GM20431 (cell line): ENCODE measurements at regions not wholly inside any gene's neighbourhood (a gene's known extent, or its start where the extent isn't known, plus 50 kb on each side); places are given as distances from the start of the nearest gene placed in this dataset.

ENCODE experiments used
- in situ Hi-C: fragments of 300-500 bp; cut with MseI, MboI; formaldehyde crosslinking; loops from one replicate; pipeline ENCODE4 v1.15.0; 2020; ENCODE audit warnings: low sequenced_read_pairs; ENCODE audit not compliant: unreplicated experiment

DNA sequence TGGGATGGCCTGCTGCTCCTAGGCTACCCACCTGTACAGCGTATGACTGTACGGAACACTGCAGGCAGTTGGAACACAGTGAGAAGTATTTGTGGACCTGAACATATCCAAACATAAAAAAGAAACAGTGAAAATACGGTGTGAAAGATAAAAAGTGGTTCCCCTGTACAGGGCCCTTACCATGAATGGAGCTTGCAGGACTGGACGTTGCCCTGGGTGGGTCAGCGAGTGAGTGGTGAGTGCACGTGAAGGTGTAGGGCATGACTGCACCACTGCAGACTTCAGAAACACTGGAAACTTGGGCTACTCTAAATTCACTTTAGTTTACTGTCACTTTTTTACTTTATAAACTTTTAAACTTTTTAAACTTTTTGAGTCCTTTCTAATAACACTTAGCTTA, 71.2 kb upstream of the SLC6A6 start:
- in situ Hi-C loops: no loop called here

DNA sequence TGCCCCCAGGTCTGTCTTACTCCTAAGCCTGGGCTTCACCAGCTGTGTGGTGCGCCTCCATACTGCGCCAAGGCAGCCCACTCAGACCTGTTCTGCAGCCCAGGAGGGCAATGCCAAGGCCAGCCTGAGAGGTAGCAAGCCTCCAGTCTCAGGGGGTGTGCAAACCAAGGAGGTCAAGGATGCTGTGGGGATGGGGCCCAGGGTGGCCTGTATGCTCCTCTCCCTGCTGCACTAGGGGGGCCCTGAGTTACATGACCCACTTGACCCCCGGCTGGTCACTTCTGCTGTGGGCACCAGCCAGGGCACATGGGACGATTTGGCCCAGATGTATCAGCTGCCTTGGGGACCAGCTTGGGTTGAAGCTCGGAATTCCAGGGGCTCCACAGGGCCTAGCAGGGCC, 70.0 kb upstream of the SLC6A6 start:
- in situ Hi-C loops: no loop called here

- in situ Hi-C loops: no loop called here
Observed at GRCh38 chr3:14333215-14333614, 69.2 kb upstream of the SLC6A6 start.

DNA sequence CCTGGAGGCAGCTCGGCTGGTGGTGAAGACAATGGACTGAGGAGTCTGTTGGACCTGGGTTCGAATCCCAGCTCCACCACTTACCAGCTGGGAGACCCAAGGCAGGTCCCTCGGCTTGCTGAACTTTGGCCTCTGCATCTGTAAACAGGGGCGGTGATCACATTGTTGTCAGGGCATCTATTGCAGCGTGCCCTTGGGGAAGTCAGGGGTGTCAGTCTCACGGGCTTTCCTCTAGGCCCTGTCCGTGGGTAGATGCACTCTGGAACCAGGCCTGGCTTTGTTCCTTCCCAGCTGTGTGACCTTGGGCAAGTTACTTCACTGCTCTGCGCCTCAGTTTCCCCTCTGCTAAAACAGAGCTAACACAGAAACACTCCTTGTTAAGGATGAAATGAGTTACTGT, 68.8 kb upstream of the SLC6A6 start:
- in situ Hi-C loops: no loop called here

DNA sequence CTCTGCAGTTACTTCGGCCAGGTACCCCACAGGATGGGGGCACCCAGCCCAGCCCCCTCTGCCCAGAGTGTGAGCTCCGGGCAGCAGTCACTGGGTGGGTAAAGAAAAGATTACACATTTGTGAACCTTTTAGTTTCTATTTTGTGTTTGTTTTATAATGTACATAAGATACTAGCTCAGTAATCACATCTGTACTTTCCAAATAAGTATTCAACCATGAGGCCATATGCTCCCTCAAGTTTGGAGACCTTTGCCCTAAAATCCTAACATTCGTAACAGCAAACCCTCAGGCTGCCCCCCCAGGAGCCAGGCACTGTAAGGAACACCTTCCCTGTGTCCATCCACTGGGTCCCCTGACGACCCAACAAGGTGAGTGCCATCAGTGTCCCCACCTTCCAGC, 68.3 kb upstream of the SLC6A6 start:
- in situ Hi-C loops: no loop called here

GRCh38 chr3:14334936-14335335, 67.5 kb upstream of the SLC6A6 start:
- in situ Hi-C loops: no loop called here

DNA sequence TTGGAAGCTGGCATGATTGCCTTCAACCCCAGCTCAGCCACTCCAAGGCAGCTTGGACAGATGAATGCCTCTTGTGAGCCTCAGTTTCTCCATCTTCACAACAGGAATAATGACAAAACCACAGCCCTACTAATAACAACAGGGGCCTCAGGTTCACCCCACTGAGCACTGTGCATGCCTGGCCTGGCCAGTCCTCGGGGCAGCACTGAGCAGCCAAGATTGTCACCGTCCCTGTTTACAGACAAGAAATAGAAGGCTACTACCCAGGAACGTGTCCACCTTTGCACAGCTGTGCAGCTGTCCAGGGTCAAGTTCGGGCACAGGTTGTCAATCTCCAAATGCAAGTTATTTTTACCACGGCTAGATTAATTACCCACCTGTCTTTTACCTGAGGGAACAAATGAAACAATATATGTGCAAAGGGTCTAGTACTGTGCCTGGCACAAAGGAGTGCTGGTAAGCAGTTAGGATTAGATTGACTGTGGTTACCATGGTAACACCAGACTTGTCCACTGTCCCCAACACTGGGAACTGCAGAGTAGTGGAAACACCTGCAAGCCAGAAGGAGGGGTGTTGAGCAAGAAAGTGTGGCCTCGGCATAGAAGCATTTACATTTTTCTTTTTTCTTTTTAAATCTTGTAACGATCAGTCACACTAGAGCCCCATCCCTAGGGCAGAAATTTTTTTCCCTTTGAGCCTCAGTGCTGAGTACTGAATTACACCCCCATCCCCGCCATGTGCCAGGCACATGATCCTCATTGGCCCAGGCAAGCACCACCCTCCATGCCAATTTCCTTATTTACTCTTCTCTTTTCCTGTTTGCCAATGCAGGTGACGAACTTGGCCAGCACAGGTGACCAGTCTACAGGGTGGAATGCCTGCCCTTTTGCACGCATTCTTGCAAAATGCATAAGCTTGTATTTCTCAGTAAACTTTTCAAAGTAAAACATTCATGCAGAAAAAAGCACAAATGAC, 66.3 kb upstream of the SLC6A6 start:
- in situ Hi-C loops: no loop called here

DNA sequence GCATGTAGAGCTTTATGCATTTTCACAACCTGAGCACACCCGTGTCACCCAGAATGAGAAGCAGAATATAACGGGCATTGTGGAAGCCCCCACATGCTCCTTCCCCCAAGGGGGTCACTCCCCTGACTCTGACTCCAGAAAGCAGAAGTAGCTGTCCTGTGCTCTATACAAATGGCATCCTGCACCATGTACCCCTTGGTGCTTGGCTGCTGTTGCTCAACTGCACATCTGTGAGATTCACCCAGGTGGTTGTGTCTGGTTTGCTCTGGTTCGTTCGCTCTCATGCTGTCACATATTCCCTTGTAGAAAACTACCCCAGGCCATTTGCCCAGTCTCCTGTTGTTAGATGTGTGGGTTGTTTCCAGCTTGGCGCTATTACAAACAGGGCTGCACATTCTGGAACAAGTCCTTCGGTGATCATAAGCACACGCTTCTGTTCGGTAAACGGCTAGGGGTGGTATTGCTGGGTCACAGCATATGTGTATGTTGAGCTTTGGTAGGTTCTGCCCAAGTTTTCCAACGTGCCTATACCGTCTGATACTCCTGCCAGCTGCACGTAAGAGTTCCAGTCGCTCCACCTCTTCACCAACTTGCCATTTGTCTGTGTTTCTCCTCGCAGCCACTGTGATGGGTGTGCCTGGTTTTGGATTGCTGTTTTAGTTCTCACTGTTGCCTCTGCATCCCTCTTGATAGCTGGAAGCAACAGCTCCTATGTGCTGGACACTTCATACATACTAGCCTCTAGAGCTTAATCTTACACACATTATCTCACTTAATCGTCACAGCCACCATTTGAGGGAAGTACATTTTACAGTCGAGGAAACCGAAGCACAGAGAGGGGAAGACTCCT, 65.4 kb upstream of the SLC6A6 start:
- in situ Hi-C loops: no loop called here

DNA sequence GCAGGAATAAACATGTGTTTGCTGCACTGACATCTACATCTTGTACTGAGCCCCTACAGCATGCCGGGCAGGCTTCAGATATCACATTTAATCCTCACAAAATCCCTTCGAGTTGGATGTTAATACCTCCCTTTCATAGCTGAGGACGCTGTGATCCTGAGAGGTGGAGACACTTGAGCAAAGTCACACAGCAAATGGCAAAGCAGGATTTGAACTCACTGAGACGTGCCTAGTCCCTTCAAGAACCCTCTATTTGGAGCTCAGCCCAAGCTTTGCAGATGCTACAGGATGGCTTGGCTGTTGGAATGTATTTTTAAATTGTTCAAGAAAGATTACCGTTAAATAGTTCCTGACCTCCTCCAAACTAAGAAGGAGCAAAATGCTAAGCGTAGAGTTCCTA, 64.6 kb upstream of the SLC6A6 start:
- in situ Hi-C loops: no loop called here

DNA sequence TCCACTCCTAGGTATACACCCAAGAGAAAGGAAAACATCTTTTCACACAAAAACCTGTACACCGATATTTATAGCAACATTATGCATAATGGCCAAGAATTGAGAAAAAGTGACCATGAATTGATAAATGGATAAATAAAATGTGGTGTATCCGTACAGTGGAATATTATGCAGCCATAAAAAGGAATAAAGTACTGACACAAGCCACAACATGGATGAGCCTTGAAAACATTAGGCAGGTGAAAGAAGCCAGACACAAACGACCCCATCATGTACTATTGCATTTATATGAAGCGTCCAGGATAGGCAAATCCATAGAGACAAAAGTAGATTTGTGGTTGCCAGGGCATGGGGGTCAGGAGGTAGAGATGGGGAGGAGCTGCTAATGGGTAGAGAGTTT, 64.2 kb upstream of the SLC6A6 start:
- in situ Hi-C loops: no loop called here

DNA sequence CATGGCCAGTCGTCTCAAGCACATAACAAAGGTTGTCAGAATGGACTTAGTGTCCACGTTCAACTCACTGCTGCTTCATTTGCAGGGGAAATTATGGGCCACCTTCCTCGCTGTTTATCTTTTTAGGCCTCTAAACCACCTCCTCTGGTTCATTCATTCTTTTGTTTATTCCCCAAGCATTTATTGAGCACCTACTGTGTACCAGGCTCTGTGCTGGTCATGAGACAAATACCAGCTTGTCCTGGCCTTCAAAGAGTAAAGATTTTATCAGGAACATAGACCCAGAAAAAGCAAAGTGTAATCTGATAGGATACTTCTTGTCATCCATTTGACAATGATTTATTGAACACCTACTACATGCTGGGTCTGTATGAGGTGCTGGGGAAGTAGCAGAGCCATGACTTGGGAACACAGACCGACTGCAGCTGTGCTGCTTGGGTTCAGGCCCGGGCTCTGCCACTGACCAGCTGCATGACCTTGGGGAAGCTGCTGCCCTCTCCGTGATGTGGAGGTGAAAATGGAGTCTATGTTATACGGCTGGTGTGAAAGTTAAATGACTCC, 63.4 kb upstream of the SLC6A6 start:
- in situ Hi-C loops: no loop called here

GRCh38 chr3:14340960-14341708, 61.3 kb upstream of the SLC6A6 start:
- in situ Hi-C loops: no loop called here

GRCh38 chr3:14343338-14344112, 58.9 kb upstream of the SLC6A6 start:
- in situ Hi-C loops: no loop called here

GRCh38 chr3:14344351-14344750, 58.1 kb upstream of the SLC6A6 start:
- in situ Hi-C loops: no loop called here

- in situ Hi-C loops: no loop called here
Observed at GRCh38 chr3:14345496-14346150, 56.8 kb upstream of the SLC6A6 start.

- in situ Hi-C loops: no loop called here
Observed at GRCh38 chr3:14346191-14346590, 56.2 kb upstream of the SLC6A6 start.

- in situ Hi-C loops: no loop called here
Observed at GRCh38 chr3:14346642-14347041, 55.8 kb upstream of the SLC6A6 start.

DNA sequence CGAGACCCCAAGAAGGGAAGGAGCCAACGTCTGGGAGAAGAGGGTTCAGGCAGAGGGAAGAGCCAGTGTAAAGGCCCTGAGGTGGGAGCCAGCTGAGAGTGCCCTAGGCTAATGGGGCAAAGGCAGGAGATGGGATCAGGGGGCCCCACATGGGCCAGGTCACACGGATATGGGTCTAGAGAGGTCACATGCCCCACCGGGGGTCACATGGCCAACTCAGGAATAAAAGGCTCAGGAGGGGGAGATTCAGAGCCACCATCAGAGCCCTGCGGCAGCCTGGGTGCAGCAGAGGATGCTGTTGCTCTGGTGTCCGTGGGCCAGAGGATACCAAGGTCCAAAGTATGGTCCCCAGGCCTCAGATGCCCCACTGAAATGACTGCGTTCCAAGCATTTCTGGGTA, 55.3 kb upstream of the SLC6A6 start:
- in situ Hi-C loops: no loop called here

DNA sequence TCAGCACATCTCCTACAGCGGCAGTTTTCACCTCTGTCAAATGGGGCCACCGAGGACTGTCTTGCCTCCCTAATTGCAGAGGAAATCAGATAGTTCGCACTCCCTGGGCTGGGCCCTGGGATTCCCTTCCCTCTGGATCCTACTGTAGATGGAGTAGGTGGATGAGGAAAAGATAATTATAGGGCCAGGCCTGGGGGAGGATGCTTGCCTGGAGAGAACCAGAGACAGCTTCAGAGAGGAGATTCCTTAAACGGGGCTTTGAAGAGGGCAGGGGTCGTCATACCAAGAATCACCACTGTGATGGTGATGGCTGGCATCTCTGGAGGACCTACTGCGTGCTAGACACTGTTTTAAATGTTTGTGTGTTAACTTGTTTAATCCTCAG, 50.8 kb upstream of the SLC6A6 start:
- in situ Hi-C loops: no loop called here
